GM19238 (cell line): ENCODE measurements at regions not wholly inside any gene's neighbourhood (a gene's known extent, or its start where the extent isn't known, plus 50 kb on each side); places are given as distances from the start of the nearest gene placed in this dataset.
"Not testable (repeated sequence)": the region's sequence is repeated elsewhere in the genome, so short reads cannot be mapped to it uniquely, and the experiment has no call there.

Experiments
- DNase-seq: peaks from one replicate; pipeline ENCODE4 v3.0.0; 2011; ENCODE audit warnings: low spot score; ENCODE audit not compliant: insufficient read length

DNA sequence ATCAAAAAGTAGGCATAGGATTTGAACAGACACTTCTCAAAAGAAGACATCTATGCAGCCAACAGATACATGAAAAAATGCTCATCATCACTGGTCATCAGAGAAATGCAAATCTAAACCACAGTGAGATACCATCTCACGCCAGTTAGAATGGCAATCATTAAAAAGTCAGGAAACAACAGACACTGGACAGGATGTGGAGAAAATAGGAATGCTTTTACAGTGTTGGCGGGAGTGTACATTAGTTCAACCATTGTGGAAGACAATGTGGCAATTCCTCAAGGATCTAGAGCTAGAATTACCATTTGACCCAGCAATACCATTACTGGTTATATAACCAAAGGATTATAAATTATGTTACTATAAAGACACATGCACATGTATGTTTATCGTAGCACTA lies 424.0 kb downstream of the SATB2 start:
- not testable (repeated sequence) for DNase-seq

DNA sequence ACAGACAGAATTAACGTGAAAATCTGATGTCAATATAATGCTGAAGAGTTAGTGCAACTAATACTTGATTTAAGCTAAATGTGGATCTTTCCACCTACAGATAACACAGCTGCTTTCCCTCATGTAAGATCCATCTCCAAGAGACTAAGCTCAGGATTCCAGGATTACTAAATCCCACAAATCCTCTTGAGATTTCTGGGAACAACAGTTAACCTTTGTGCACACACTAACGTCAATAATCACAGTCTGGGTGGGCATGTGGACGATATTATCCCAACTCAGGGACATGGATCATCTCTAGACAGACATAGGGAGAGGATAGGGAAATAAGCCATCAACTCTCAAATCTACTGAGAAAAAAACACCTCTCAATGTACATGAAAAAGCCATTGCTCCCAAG lies 432.6 kb downstream of the SATB2 start:
- DNase-seq, result no peak

- no peak for DNase-seq
Observed at GRCh38 chr2:199024224-199024623, 433.5 kb downstream of the SATB2 start.

GRCh38 chr2:199019898-199020507 lies 437.7 kb downstream of the SATB2 start:
- DNase-seq, result no peak

GRCh38 chr2:199018826-199019225 lies 438.9 kb downstream of the SATB2 start:
- no peak for DNase-seq

- DNase-seq, result no peak
Observed at GRCh38 chr2:199015072-199015471, 442.7 kb downstream of the SATB2 start.

- no peak for DNase-seq
Observed at GRCh38 chr2:199014226-199014625, 443.5 kb downstream of the SATB2 start.

GRCh38 chr2:199011908-199012307 lies 445.8 kb downstream of the SATB2 start:
- DNase-seq, result no peak

GRCh38 chr2:198994678-198995077 lies 463.1 kb downstream of the SATB2 start:
- no peak for DNase-seq

GRCh38 chr2:198991431-198991830 lies 466.3 kb downstream of the SATB2 start:
- no peak for DNase-seq

- no peak for DNase-seq
Observed at GRCh38 chr2:198975779-198976178, 482.0 kb downstream of the SATB2 start.

DNA sequence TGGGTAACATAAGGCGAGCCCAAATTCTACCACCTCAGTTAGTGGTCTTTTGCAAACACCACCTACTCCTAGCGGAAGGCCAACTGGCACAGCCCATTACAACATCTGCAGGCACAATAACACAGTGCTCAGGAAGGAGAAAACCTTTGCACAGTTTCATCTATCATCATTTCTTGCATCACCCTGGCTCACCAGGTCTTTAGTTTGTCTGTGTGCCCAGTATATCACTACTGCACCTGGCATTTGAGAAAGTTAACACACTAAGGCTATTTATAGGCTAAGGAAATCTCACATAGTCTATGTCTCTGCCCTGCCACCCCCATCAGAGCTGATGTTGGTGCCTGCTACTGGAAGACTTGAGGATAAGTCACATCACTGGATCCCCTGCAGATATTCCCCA lies 484.0 kb downstream of the SATB2 start:
- no peak for DNase-seq

DNA sequence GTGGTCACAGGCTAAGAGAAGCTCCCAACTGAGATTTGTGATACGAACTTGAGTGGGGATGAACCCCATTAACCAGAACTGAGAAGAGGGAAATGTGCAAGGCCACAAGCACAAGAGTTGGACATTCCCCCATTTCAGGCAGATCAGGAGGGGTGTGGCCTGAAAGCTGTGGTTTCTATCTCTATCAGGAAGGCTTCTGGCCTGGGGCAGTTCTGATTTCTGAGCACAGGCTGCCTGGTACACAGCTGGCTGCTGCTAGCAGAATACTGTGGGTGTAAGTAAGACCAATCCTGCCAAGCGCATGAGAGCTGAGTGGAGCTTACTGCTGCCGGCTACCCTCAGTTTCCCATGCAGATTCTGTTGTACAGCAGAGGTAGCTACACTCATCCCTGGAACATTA lies 484.6 kb downstream of the SATB2 start:
- no peak for DNase-seq

- no peak for DNase-seq
Observed at GRCh38 chr2:198968545-198968944, 489.2 kb downstream of the SATB2 start.

- DNase-seq, result no peak
Observed at GRCh38 chr2:198966269-198966668, 491.5 kb downstream of the SATB2 start.

DNA sequence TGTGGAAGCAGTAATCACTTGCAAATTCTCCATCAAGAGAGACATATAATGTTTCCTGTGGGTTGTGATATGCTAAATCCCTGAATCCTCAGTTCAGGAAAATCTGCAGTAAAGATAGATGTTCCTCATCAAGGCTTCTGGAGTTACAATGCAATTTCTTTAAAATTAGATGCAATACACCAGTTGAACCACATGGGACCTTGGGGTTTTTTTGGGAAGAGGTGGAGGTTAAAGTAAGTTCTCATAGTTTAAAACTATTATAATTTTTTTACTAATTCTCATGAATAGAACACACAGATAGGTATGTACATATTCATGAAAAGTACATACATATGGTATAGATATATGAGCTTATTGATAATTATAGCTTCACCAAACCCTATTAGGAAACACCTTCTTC lies 496.2 kb downstream of the SATB2 start:
- no peak for DNase-seq

DNA sequence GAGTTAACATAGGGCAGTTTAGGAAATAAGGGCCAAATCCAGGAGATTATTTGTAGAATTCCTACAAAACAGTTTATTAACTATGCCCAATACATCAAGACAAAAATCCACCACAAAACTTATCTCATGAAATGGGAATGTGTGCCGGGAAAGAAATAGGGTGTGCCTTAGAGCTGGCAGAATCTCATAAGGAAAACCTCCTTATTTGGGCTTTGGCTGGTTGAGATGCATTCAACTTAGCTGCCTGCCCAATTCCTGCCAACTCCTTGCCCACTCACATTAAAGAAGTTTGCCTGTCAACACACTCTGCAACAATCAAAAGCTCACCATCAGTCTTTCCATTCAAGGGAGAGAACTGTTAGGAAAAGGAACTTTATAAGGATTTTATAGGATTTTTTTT lies 500.6 kb downstream of the SATB2 start:
- DNase-seq, result no peak

- DNase-seq, result no peak
Observed at GRCh38 chr2:198953328-198953727, 504.4 kb downstream of the SATB2 start.

DNA sequence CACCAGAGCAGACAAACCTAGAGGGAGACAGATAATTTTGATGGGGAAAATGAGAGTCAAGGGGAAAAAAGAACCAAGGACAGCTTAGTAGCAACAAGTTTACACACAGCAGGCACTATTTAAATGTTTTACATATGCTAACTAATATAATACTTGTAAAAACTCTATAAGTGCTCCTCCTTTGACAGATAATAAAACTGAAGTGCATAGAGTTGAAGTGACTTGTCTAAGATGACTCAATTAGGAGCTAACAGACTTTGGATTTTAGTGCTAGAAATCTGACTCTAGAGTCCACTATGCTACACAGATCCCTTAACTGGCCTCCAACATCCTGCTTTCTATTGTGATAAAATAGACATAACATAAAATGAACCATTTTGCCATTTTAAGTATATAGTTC lies 506.9 kb downstream of the SATB2 start:
- no peak for DNase-seq

DNA sequence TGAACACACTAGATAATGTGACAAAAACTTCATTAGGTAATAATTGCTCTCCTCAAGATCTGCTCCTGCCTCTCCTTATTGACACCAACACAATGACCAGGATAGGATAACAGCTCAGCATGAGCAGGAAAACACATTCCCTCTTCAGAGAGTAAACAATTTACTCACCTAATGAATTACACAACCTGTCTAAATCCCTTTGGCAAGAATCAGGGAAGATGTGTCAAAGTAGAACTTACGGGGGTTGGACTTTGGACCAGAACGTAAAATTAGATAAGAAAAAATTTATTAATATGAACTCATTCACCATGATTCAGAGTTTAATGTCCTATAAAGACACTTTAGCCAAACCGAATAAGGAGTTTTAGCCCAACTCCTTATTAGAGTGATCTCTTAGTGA lies 512.2 kb downstream of the SATB2 start:
- DNase-seq, result no peak

- no peak for DNase-seq
Observed at GRCh38 chr2:198930170-198930569, 527.6 kb downstream of the SATB2 start.

- no peak for DNase-seq
Observed at GRCh38 chr2:198928026-198928425, 529.7 kb downstream of the SATB2 start.

DNA sequence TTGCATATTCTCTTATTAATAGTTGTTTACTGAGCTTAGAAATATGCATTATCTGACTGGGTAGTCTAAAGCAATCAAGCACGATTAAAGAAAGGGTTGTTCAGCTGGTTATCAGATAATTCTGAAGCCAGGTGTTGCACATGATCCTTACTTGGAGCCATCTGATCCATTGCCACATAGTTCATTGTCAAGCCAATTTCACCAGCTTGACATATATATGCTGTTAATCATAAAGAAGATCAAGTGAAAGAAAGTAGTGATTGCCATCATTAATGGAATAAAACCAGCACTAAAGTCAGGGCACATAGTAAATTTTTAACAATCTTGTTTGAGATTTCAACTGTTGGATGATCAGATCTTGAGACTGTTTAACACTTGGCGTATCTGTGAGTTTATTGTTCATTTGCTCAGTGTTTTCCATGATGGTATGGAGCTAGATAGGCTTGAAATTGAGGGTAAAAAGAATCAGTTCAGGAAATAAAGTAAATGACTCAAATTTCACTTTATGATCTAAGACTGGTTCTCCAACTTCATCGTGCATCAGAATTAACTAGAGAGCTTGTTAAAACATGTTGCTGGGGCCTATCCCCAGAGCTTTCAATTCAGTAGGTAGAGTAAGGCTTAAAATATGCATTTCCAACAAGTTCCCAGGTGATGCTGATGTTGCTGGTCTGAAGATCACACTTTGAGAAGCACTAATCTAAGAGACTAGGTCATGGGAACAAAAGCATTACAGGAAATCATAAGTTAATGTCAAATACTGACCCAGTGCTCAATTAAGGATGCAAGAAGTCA lies 539.6 kb downstream of the SATB2 start:
- DNase-seq, result no peak
